ENCODE measurements at regions not wholly inside any gene's neighbourhood (a gene's known extent, or its start where the extent isn't known, plus 50 kb on each side); places are given as distances from the start of the nearest gene placed in this dataset.

GRCh38 chr1:217032715-217033367 is 309.6 kb upstream of the ESRRG start:
- no peak for TF ChIP-seq ATOH8 (CRISPR knock-in tag; IDR thresholded peaks at IDR 0.05; ENCODE audit: low read depth)
- TF ChIP-seq CTCF (IDR thresholded peaks at IDR 0.05): no peak
- TF ChIP-seq RARB (CRISPR knock-in tag; IDR thresholded peaks at IDR 0.05): no peak
- TF ChIP-seq USF2 (IDR thresholded peaks at IDR 0.05): no peak
- no peak for TF ChIP-seq REST (IDR thresholded peaks at IDR 0.05)
- no peak for TF ChIP-seq SREBF2 (IDR thresholded peaks at IDR 0.05)
- no peak for TF ChIP-seq E2F6 (IDR thresholded peaks at IDR 0.05; ENCODE audit: borderline replicate concordance, low read depth)
- TF ChIP-seq MAX (IDR thresholded peaks at IDR 0.05): no peak

All from A549 (cell line).